ENCODE measurements at regions not wholly inside any gene's neighbourhood (a gene's known extent, or its start where the extent isn't known, plus 50 kb on each side); places are given as distances from the start of the nearest gene placed in this dataset.

DNA sequence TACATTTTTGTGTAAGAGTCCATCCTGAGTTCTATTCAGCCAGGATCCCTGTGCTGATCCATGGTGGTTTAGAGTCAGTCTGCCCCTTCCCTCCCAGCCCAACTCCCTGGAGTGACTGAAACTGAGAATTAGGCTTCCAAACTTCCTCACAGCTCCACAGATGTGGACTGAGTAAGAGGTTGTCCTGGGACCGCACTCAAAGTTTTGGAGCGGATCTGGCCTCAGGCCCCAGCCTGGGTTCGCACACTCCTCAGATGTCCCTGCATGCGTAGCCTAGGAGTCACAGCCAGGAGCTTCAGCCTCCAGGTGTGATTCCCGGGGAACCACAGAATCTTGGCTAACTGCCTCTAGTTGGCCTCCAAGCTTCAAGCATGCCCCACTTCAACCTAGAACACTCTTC, 218.1 kb downstream of the C7orf25 start:
- TF ChIP-seq POLR2A (IDR thresholded peaks at IDR 0.05) (no peak), CTCF (IDR thresholded peaks at IDR 0.05) (no peak)
